MV-4-11 (cell line): ENCODE measurements at regions not wholly inside any gene's neighbourhood (a gene's known extent, or its start where the extent isn't known, plus 50 kb on each side); places are given as distances from the start of the nearest gene placed in this dataset.
"Not testable (repeated sequence)": the region's sequence is repeated elsewhere in the genome, so short reads cannot be mapped to it uniquely, and the experiment has no call there.

ENCODE experiments used
- DNase-seq: peaks from one replicate; lab custom pipeline; 2025; lab: John Stamatoyannopoulos, UW

- no peak for DNase-seq
Observed at GRCh38 chr3:117005274-117005673, 295.7 kb downstream of the TUSC7 start.

GRCh38 chr3:117005911-117006522, 296.4 kb downstream of the TUSC7 start:
- DNase-seq: no peak

- no peak for DNase-seq
Observed at GRCh38 chr3:117010318-117010717, 300.7 kb downstream of the TUSC7 start.

- no peak for DNase-seq
Observed at GRCh38 chr3:117011687-117012250, 302.2 kb downstream of the TUSC7 start.

- no peak for DNase-seq
Observed at GRCh38 chr3:117016378-117016777, 306.8 kb downstream of the TUSC7 start.

- no peak for DNase-seq
Observed at GRCh38 chr3:117017135-117017894, 307.7 kb downstream of the TUSC7 start.

GRCh38 chr3:117018655-117019054, 309.1 kb downstream of the TUSC7 start:
- DNase-seq: no peak

- DNase-seq: peak; percentile 1
Observed at GRCh38 chr3:117019082-117019713, 309.6 kb downstream of the TUSC7 start.

- DNase-seq: no peak
Observed at GRCh38 chr3:117026401-117026800, 316.8 kb downstream of the TUSC7 start.

GRCh38 chr3:117035745-117036144, 326.2 kb downstream of the TUSC7 start:
- DNase-seq: peak; percentile 14

- DNase-seq: peak; percentile 95
Observed at GRCh38 chr3:117036259-117036799, 326.8 kb downstream of the TUSC7 start.

GRCh38 chr3:117045143-117045542, 335.6 kb downstream of the TUSC7 start:
- no peak for DNase-seq

GRCh38 chr3:117047951-117048705, 338.5 kb downstream of the TUSC7 start:
- no peak for DNase-seq

GRCh38 chr3:117052395-117052794, 342.8 kb downstream of the TUSC7 start:
- DNase-seq: no peak

- DNase-seq: no peak
Observed at GRCh38 chr3:117054556-117054955, 345.0 kb downstream of the TUSC7 start.

GRCh38 chr3:117056946-117057345, 347.4 kb downstream of the TUSC7 start:
- DNase-seq: not testable (repeated sequence)

GRCh38 chr3:117059067-117059955, 349.7 kb downstream of the TUSC7 start:
- DNase-seq: peak; percentile 12

- DNase-seq: no peak
Observed at GRCh38 chr3:117059956-117060270, 350.3 kb downstream of the TUSC7 start.

- no peak for DNase-seq
Observed at GRCh38 chr3:117063930-117064329, 354.4 kb downstream of the TUSC7 start.

- no peak for DNase-seq
Observed at GRCh38 chr3:117068301-117068700, 358.7 kb downstream of the TUSC7 start.

GRCh38 chr3:117074826-117075225, 365.2 kb downstream of the TUSC7 start:
- no peak for DNase-seq
